Non-pigmented ciliary epithelial cell (primary cell): ENCODE measurements at regions not wholly inside any gene's neighbourhood (a gene's known extent, or its start where the extent isn't known, plus 50 kb on each side); places are given as distances from the start of the nearest gene placed in this dataset.
"Not testable (repeated sequence)": the region's sequence is repeated elsewhere in the genome, so short reads cannot be mapped to it uniquely, and the experiment has no call there.

Experiments used
- DNase-seq: peaks from one replicate; pipeline ENCODE4 v3.0.0-alpha.2; 2010; ENCODE audit warnings: low read depth

DNA sequence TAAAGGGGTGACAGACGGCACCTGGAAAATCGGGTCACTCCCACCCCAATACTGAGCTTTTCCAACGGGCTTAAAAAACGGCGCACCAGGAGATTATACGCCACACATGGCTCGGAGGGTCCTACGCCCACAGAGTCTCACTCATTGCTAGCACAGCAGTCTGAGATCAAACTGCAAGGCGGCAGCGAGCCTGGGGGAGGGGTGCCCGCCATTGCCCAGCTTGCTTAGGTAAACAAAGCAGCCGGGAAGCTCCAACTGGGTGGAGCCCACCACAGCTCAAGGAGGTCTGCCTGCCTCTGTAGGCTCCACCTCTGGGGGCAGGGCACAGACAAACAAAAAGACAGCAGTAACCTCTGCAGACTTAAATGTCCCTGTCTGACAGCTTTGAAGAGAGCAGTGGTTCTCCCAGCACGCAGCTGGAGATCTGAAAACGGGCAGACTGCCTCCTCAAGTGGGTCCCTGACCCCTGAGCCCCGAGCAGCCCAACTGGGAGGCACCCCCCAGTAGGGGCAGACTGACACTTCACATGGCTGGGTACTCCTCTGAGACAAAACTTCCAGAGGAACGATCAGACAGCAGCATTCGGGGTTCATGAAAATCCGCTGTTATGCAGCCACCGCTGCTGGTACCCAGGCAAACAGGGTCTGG lies 162.8 kb upstream of the GJE1 start:
- not testable (repeated sequence) for DNase-seq

DNA sequence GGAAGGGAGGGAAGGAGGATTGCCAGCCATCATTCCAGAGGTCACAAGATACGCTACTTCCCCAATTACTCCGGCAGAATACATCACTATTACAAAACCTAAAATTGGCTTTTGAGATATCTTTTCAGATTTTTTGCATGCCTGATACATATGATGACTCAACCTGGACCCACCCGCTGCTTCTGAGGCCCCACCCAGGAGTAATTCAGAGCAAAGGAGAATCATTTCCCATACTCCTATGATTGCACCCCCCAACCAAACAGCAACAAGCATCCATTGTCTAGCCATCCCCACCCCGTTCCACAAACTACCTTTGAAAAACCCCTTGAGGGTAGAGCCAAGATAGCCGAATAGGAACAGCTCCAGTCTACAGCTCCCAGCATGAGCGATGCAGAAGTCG lies 163.5 kb upstream of the GJE1 start:
- no peak for DNase-seq

- DNase-seq, result no peak
These were observed 164.1 kb upstream of the GJE1 start for GRCh38 chr6:141968632-141969031.

GRCh38 chr6:141965016-141965545 lies 167.6 kb upstream of the GJE1 start:
- DNase-seq, result no peak

DNA sequence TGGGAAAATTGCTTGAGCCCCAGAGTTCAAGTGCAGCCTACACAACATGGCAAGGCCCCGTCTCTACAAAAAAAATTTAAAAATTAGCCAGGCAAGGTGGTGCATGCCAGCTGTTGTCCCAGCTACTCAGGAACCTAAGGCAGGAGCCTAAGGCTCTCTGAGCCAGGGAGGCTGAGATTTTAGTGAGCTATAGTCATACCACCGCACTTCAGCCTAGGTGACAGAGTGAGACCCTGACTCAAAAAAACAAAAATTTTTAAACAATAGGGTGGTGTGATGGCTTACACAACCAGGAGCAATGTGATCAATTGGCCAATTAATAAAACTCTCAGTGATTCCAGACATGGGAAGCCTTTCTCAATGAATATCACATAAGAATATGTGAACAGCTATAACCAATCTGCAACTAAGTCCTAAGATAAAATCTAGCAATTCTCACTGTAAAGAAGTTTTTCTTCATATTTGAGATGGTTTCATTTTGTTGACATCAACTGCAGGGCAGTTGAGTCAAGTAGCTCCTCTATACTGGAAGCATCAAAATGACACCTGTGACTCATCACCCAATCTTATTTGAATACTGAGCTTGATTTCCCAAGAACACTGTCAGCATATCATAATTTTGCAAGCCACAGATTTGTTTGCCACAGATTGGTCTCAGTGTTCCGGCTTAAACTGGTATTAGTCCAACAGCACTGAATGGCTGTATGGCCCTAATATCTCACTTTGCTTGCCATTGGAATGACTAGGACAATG lies 169.0 kb upstream of the GJE1 start:
- no peak for DNase-seq

DNA sequence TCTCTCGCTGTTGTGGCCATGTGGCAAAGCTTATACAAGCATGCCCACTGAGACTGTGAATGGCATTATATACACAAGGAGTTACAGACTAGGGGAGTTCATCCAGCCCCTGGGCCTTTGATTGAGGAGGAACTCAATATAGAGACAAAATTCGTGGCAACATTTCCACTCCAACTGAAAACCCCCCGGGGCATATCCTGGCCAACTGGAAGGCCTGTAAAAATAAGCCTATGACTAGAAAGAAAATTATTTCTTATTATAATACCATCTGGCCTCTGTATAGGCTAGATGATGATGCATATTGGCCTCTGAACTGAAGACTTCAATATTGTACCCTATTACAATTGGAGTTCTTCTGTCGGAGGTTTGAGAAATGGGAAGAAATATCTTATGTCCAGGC lies 175.5 kb upstream of the GJE1 start:
- no peak for DNase-seq

DNA sequence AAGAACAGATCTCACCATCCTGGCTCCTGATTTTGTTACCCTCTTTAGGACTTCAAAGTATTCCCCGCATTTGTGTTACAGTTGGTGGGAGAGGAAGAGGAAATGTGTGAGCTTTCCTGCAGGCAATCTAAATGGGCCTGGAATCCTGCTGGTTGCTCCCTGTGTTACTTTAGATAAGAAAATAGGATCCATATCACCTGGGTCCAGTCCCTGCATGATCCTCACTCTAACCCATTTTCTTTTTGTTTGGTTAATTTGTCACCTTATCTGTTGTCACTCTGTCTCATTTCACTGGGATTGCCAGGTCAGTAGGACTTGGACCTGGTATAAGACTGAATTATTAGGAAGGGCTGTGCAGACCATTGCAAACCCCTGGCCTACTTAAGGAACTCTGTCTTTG lies 175.9 kb upstream of the GJE1 start:
- DNase-seq, result no peak

- no peak for DNase-seq
These were observed 176.5 kb upstream of the GJE1 start for GRCh38 chr6:141956046-141956761.

DNA sequence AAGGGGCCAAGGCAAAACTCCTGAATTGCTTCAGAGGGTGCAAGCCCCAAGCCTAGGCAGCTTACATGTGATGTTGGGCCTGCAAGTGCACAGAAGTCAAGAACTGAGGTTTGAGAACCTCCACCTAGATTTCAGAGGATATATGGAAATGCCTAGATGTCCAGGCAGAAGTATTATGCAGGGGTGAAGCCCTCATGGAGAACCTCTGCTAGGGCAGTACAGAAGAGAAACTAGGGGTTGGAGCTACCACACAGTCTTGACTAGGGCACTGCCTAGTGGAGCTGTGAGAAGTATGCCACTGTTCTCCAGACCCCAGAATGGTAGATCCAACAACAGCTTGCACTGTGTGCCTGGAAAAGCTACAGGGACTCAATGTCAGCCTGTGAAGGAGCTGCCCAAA lies 179.7 kb upstream of the GJE1 start:
- no peak for DNase-seq

DNA sequence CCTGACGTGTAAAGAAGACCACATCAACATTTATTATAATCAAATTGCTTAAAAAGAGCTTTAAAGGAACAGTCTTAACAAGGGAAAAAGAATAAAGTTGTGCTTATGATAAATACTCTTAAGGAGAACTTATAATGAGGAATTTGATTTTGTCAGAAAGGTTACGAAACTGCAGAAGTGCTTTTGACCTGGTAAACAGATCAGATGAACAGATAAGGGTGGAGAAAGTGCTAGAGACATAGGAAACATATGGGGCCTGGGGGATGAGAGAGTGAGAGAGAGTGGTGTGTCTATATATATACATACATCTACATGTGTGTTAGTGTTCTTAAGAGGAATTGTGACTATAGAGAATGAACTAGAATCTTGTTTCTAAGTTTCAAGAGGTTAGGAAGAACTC lies 186.2 kb upstream of the GJE1 start:
- no peak for DNase-seq

GRCh38 chr6:141938664-141939063 lies 194.1 kb upstream of the GJE1 start:
- no peak for DNase-seq

- DNase-seq, result no peak
These were observed 200.0 kb upstream of the GJE1 start for GRCh38 chr6:141932685-141933084.

DNA sequence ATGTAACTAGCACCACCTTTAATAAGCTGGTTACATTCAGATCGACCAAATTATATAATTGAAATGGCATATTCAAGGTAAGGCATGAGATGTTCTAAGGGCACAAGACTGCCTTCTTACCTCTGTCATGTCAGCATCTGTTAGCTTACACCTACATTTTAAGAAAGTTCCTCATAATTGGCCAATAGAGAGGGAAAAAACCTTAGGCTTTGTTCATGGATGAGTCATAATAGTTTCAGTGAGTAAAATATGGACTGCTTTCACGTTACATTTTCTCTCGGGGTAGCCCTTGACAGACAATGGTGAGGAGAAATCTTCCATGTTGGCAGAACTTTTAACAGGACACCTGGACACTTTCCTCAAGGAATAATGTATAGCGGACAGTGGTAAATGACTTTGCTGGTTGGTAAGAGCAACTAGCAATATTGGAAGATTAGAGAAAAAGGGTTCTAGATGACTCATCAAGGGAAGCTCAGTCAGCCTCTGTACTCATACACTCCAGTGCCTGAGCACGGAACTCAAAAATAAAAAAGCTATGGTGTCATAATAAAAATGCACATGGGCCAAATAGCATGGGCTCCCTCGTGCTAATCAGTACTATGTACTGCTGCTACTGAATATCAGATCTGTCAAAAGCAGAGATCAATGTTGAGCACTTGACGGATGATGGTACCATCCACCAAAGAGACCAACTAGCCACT lies 206.4 kb upstream of the GJE1 start:
- not testable (repeated sequence) for DNase-seq

DNA sequence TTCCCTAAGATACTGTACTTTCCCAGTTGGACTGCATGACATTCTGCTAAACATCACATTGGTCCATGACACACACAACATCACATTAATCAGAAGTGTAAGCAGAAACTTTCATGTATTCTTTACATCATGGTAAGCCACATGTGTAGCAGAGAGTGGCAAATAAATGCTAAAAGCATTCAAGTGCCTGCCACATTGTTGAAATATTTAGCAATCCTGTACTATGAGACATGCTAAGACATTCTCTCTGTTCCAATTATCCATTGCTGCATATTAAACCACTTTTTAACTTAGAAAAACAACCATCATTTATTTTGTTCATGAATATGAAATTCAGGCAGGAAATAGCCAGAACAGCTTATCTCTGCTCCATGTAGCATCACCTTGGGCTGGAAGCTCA lies 207.7 kb upstream of the GJE1 start:
- no peak for DNase-seq

- no peak for DNase-seq
These were observed 209.8 kb upstream of the GJE1 start for GRCh38 chr6:141922898-141923297.

GRCh38 chr6:141916682-141917505 lies 215.8 kb upstream of the GJE1 start:
- not testable (repeated sequence) for DNase-seq

- DNase-seq, result peak; percentile 5
These were observed 218.1 kb upstream of the GJE1 start for GRCh38 chr6:141914646-141915045.

- no peak for DNase-seq
These were observed 226.1 kb upstream of the GJE1 start for GRCh38 chr6:141906569-141907080.

DNA sequence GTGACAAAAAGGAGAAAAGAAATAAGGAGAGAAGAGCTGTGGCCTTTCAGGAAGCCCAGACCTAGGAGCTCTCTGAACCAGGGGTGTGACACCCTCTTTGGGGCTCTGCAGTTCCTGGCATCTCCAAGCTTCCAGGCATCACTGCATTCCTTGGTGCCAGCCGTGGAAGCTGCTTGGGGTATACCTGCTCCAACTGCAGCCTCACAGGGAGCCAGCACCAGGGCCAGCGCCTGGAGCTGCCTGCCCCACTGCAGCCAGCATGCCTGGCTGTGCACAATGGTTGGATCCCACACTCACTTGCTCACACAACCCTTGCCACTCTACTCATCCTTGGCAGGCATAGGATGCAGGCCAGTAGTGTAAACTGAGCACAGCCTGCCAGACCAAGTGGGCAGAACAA lies 242.1 kb upstream of the GJE1 start:
- no peak for DNase-seq

DNA sequence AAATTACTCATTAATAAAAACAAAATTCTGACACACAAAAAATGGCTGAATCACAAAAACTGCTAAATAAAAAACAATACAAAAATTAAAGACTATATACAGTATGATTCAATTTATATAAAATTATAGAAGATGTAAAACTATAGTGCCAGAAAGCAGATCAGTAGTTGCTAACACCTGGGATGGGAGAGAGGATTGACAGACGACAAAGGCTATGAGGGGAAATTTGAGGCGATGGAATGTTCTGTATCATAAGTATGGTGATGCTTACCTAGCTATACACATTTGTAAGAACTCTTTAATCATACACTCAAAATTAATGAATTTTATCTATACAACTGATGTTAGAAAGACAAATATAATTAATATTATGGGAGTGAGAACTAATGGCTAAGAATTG lies 247.9 kb upstream of the GJE1 start:
- DNase-seq, result no peak

DNA sequence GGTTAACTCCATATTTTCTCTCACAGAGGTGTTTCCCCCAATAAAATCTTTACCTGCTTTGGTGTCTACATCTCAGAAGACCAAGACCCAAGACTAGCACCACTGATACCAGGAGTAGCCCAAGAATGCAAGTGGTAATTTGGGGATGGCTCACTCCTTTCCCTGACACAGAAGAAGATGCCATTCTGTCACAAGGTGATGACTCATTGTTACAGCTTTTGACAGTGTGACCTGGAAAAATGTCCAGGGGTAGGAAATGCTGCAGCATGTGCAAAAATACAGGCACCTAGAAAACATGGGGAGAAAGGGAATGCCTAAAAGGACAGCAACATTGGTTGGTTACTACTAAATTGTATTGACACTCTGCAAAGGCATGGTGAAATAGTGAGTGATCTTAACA lies 254.0 kb upstream of the GJE1 start:
- no peak for DNase-seq
